Body of pancreas (tissue), 4 donors: ENCODE measurements at regions not wholly inside any gene's neighbourhood (a gene's known extent, or its start where the extent isn't known, plus 50 kb on each side); places are given as distances from the start of the nearest gene placed in this dataset.

Experiments
- POLR2A ChIP-seq, 3 donors: fragments of 450-650 bp; IDR thresholded peaks; one replicate each; pipeline ENCODE4 v1.6.1; 2016; ENCODE audit warnings: antibody characterized with exemption in 3 of 3, mild to moderate bottlenecking in 2 of 3
- TF ChIP-seq, protein P1 (sequence below), 7 experiments: fragments of 450-650 bp in 4 of 7; fragments of 200-600 bp in 3 of 7; sonication (generic) in 3 of 7; IDR thresholded peaks; one replicate each; pipeline ENCODE4 v1.5.1; 2016 to 2019; ENCODE audit warnings: antibody characterized with exemption in 7 of 7

DNA sequence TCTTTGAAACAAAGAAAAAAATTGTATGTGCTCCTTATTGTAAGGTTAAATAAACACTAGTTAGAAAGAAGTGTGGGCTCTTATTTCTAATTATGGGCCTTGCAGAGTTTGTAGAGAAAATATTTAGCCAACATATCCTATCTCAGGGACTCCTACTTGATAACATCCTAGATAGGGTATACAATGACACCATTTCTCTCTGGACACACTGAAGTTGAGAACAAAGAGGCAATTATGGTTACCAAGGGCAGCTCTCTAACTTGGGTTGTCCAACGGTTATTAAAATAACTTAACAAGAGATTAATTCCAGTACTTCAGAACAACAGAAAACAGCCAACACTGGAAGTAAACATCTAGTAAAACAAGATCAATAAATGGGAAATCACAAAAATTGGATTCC lies 69.0 kb upstream of the ZC3H11B start:
- TF ChIP-seq POLR2A (IDR thresholded peaks at IDR 0.05) = no peak
- TF ChIP-seq, protein P1, sequence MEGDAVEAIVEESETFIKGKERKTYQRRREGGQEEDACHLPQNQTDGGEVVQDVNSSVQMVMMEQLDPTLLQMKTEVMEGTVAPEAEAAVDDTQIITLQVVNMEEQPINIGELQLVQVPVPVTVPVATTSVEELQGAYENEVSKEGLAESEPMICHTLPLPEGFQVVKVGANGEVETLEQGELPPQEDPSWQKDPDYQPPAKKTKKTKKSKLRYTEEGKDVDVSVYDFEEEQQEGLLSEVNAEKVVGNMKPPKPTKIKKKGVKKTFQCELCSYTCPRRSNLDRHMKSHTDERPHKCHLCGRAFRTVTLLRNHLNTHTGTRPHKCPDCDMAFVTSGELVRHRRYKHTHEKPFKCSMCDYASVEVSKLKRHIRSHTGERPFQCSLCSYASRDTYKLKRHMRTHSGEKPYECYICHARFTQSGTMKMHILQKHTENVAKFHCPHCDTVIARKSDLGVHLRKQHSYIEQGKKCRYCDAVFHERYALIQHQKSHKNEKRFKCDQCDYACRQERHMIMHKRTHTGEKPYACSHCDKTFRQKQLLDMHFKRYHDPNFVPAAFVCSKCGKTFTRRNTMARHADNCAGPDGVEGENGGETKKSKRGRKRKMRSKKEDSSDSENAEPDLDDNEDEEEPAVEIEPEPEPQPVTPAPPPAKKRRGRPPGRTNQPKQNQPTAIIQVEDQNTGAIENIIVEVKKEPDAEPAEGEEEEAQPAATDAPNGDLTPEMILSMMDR (IDR thresholded peaks at IDR 0.05) = no peak
